ENCODE measurements at regions not wholly inside any gene's neighbourhood (a gene's known extent, or its start where the extent isn't known, plus 50 kb on each side); places are given as distances from the start of the nearest gene placed in this dataset.

GRCh38 chr10:10803278-10803677 lies 214.4 kb upstream of the CELF2 start:
- DNase-seq (ENCODE audit: low read depth in 2 of 2) = no peak

DNA sequence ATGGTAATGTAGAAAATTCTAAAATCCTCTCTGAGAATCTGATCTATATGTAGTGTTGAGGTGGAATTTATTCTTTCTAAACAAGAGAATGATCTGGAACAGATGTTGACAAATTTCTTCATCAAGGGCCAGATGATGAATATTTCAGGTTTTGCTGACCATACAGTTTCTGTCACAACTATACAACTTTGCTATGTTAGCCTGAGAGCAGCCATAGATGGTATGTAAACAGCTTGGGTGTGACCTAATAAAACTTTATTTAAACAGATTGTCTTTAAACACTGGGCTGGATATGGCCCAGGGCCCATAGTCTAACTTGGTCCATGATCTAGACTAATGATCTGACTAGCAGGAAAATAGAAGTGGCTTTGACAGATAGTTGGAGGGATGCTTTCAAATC lies 213.6 kb upstream of the CELF2 start:
- no peak for DNase-seq (ENCODE audit: low read depth in 2 of 2)

DNA sequence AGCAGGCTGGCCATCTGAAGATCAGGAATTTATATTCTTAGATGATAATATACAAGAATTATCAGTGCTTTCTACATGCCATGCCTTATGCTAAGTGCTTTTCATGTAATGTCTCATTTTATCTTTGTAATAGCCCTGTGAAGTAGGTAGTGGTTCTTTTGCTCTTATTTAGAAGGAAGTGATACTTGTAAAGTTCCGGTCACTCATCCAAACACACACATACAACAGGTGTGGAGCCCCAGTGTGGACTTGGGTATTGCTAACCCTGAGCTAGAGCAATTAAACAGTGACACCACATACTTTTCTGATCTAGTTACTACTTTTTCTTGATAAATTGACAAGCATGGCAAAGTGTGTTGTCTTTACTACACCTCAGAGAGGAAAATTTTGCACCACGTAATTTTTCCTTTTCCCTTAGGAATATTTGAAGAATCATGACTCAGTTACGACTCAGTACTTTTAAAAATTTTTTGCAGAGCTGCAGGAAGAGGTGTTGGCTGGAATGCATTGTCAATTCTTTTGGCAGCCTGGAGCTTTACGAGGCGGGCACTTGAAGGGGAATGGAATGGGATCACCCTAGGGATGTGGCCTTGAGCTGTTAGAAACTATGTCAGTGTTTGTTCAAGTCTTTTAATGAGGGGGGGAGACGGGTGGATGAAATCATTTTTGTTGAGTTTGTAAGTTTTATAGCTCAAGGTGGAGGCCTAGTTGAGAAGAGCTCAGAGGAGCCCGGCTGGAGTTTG lies 212.5 kb upstream of the CELF2 start:
- no peak for DNase-seq (ENCODE audit: low read depth in 2 of 2)

DNA sequence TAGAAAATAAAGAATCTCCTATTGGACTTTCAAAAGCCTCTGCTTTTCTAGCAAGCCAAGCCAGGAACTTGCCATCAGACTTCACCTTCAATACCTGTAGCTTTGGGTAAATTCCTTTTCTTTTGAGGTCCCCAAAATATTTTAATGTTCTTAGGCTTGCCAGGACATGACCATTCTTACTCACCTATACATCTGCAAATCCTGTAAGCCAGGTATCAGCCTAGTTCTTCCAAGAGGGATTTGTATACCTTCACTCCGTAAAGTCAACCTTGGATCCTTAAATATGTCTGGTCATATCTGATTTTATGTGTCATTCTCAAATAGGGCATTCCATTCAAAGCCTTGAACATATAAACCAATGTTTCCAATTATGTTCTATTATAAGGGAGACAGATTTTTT lies 210.6 kb upstream of the CELF2 start:
- no peak for DNase-seq (ENCODE audit: low read depth in 2 of 2)

DNA sequence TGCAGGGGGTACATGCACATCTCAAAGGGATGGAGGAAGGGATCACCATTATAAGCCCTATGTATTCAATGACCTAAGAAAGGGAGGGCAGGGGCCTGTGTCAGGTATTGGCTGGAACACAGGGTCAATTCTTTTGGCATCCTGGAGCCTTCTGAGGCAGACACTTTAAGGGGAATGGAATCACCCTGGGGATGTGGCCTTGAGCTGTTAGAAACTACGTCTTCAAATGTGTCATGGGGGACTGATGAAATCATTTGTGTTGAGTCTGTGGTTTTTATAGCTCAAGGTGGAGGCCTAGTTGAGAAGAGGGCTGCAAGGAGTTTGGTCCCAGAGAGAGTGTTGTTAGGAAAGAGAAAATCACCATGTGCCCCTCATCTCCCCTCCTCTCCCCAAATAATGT lies 206.1 kb upstream of the CELF2 start:
- no peak for DNase-seq (ENCODE audit: low read depth in 2 of 2)

- no peak for DNase-seq (ENCODE audit: low read depth in 2 of 2)
Observed at GRCh38 chr10:10813656-10814055, 204.0 kb upstream of the CELF2 start.

GRCh38 chr10:10814069-10814468 lies 203.6 kb upstream of the CELF2 start:
- no peak for DNase-seq (ENCODE audit: low read depth in 2 of 2)

DNA sequence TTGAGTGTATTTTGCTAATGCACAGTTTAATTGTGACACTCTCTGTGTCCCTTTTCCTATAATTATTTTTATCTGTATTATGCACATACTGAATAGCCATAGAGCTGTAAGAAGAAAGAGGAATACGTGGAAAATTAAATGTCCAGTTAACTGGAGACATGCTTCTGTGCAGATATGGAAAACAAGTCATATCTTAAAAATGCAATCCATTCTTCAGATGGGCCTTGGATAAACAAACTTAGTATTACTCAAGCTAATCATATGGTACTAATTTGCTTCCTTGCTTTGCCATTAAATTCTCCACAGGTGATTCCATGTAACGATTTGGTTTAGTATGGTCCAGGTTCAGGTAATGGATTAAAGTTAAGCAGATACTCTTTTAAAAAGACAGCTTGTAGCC lies 201.2 kb upstream of the CELF2 start:
- DNase-seq (ENCODE audit: low read depth in 2 of 2) = no peak

DNA sequence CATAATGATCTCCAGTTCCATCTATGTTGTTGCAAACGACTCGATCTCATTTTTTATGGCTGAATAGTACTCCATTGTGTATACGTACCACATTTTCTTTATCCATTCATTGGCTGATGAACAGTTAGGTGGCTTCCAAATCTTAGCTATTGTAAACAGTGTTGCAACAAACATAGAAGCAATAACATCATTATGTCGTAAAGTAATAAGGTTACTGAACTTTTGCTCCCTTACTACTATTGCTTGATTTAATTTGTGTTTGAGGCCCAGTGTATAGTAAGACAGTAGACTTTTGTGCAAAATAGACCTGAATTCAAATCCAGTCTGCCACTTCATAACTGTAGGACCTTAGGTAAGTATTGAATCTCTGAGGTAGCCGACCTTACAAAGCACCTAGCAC lies 200.1 kb upstream of the CELF2 start:
- no peak for DNase-seq (ENCODE audit: low read depth in 2 of 2)

DNA sequence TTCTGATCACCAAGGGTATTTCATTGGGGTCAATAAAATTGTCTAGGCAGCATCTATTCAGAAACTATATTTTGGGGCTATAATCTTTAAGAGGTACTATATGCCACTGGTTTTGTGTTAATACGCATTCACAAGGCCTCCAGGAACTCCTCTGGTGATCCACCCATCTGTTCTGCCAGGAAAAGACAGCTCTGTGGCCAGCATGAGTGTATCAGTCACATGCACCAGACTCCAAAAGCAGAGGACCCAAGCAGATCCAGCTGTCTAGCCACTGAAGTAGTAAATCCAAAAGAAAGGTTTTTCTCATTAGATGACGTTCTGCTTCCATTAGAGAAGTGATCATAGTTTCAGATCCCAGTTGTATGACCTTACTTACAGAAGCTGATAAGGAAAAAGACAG lies 199.6 kb upstream of the CELF2 start:
- DNase-seq (ENCODE audit: low read depth in 2 of 2) = no peak

DNA sequence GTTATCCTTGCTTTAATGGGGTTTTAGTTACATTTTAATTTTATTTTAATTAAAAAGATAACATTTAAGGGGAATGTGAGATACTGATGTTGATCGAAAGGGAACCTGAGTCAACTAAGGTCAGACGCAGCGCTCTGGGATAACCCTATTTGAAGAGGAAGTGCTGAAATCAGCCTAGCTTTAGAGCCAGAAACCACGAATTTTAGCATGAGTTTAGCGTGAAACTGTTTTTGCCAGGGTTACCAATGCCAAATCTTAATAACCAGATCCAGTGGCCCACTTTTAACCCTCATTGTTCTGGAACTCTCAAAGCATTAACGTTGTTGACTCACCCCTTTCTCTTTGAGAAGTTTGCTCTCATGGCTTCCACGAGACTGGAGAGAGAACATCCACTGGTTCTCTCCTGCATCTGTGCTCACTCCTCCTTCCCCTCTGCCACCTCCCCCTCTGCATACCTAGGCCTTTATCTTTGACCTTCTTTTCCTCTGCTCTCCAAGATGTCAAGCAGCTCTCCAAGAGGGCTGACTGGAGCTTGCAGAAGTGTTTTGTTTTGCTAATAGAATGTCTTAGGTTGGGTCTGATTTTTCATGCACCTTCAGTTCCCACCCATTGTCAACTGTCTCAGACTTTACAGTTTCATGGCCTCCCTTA lies 198.3 kb upstream of the CELF2 start:
- DNase-seq (ENCODE audit: low read depth in 2 of 2) = no peak

- DNase-seq (ENCODE audit: low read depth in 2 of 2) = no peak
Observed at GRCh38 chr10:10821926-10822325, 195.7 kb upstream of the CELF2 start.

DNA sequence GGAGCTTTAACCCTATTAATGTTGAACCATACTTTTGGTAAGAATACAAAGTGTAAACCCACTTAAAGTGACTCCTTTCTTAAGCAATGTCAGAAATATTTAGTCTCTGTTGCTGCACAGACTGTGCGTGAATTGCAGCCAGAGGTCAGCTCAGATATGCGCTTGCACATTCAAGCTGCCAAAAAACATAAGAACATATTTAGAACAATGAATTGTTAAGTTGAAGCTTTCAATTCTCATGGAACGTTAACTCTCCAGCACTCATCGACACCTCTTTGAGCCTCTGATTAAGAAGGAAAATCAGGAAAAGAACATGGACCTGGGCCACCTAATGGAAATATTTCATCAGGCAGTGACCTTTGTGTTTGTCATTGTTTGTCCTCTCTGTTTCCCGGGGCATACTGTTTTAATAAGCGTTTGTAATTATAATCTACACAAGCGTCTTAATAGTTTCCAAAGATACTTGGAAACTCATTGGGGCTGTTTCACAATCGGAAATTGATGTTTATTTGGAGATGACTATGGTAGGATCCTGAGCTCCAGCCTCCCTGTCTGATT lies 193.0 kb upstream of the CELF2 start:
- DNase-seq (ENCODE audit: low read depth in 2 of 2) = no peak

- no peak for DNase-seq (ENCODE audit: low read depth in 2 of 2)
Observed at GRCh38 chr10:10826125-10826524, 191.5 kb upstream of the CELF2 start.

- no peak for DNase-seq (ENCODE audit: low read depth in 2 of 2)
Observed at GRCh38 chr10:10828623-10829022, 189.0 kb upstream of the CELF2 start.

DNA sequence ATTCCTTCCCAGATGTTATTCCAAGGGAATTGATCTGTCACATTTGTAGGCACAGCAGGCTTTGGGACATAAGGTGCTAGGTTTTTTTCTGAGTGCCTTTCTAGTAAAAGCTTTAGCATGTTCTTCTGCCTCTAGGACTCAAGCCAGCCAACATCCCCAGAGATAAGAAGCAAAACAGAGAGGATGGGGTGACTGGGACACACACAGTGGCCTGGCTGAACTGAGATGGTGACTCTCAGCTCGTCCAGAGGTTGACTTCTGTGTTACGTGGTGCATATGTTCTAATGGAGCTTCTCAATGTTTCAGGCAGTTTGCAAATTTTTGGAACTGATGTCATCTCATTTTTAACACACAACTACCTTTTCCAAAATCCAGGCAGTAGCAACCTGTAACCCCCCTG lies 188.1 kb upstream of the CELF2 start:
- no peak for DNase-seq (ENCODE audit: low read depth in 2 of 2)

GRCh38 chr10:10830293-10830986 lies 187.2 kb upstream of the CELF2 start:
- DNase-seq (ENCODE audit: low read depth in 2 of 2) = no peak

GRCh38 chr10:10831085-10831484 lies 186.6 kb upstream of the CELF2 start:
- no peak for DNase-seq (ENCODE audit: low read depth in 2 of 2)

- no peak for DNase-seq (ENCODE audit: low read depth in 2 of 2)
Observed at GRCh38 chr10:10833955-10834354, 183.7 kb upstream of the CELF2 start.

DNA sequence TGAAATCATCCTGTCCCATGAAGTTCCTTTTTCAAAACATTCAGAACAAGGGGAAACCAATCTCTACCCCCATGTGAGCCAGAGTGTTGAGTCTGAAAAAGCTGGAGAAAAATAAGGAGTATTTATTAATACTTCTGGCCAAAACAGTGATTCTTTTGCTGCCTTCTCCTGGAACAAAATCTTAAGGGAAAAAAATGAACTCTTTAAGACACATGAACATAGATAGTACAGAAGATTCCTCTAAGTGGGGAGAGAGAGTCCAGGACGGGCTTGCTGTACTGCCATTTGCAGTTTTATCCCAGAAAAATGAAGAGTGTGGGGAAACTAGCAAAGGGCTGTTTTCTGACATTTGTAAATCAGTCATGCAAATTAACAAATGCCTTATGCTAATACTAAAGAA lies 173.4 kb upstream of the CELF2 start:
- no peak for DNase-seq (ENCODE audit: low read depth in 2 of 2)

GRCh38 chr10:10845185-10845584 lies 172.5 kb upstream of the CELF2 start:
- DNase-seq (ENCODE audit: low read depth in 2 of 2) = no peak

- DNase-seq (ENCODE audit: low read depth in 2 of 2) = no peak
Observed at GRCh38 chr10:10845826-10846503, 171.7 kb upstream of the CELF2 start.
